GM18498 (cell line): ENCODE measurements at regions not wholly inside any gene's neighbourhood (a gene's known extent, or its start where the extent isn't known, plus 50 kb on each side); places are given as distances from the start of the nearest gene placed in this dataset.

ENCODE experiments used
- ATAC-seq: cut with Tn5 transposase; IDR thresholded peaks from one replicate; pipeline ENCODE4 v1.9.1; 2021; ENCODE audit warnings: mild to moderate bottlenecking, moderate library complexity; ENCODE audit not compliant: unreplicated experiment

GRCh38 chr3:66797889-66798560 lies 200.1 kb upstream of the KBTBD8 start:
- ATAC-seq, result no peak

GRCh38 chr3:66800941-66801545 lies 197.1 kb upstream of the KBTBD8 start:
- no peak for ATAC-seq

DNA sequence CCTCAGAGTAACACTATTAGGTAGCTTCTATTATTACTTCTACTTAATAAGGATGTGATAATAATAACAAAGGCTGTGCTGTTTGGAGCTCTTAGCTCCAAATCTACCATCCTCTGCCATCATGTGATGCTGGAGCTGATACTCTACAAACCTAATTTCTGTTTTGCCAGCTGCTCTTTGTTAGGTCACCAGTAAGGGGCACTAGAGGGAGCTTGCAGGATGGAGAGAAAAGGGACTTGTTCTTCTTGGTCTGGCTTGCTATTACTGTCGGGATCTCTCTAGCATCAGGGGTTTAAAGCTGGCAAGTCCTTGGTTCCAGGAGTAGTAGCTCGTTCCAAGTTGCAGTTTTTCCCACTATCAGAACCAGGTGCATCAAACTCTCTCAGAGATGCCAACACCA lies 194.9 kb upstream of the KBTBD8 start:
- no peak for ATAC-seq

- ATAC-seq, result no peak
Observed at GRCh38 chr3:66803721-66804695, 194.1 kb upstream of the KBTBD8 start.

DNA sequence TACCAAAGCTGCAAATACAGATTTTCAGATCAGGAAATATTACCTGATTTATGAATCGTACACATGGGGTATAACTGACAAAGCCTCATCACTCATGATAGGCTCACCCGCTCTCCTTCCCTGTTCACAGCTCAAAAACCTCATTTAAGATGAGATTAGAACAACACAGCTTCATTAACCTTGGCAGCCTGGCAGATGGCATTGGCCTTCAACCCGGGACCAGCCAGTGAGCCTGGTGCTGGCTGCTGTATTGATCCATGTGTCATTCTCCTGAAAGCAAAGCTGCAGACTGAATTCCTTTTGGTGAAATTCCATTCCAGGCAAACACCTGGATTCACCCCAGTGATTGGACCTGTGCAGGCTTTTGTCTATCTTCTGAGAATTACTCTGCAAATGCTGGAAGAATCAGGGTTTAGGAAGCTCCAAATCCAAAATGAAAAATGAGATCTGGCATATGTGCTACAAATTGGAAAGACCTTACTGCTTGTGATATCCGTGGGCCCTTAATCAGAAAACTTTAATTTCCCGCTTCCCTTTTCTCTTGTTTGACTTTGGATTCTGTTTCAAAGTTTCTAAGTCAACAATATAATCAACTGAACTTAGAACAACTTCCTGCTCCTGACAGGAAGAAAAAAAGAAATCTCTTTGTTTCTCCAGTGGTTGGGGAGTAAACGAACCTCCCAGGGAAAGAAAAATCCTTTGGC lies 189.1 kb upstream of the KBTBD8 start:
- ATAC-seq, result no peak

DNA sequence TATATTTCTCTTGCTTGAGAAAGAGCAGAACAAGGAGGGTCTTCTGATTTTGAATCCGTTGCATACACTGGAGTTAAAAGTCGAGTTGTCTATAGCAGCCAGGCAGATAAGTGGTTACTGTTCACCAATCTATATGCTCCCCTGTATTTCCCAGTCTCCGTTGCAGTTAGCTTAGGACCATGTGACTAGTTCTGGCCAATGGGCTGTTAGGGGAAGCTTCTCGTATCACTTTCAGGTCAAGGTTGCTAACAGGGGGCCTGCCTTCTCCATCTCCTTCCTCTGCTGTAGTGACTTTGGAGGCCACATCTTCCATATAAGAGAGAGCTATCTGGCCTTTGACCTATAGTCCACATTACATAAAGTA lies 188.5 kb upstream of the KBTBD8 start:
- ATAC-seq, result no peak

DNA sequence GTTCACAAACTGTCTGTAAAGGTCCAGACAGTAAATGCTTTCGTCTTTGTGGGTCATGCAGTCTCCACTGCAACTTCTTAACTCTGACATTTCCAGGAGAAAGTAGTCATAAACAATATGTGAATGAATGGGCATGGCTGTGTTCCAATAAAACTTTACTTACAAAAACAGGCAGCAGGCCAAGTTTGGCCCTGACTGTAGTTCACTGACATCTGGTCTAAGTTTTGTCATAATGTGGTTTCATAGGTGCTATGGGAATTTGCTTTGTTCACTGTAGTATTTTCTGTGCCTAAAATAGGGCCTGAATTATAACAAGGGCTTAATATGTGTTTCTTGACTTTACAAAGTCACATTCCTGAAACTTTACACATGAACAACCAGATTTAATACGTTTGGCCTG lies 186.0 kb upstream of the KBTBD8 start:
- no peak for ATAC-seq

DNA sequence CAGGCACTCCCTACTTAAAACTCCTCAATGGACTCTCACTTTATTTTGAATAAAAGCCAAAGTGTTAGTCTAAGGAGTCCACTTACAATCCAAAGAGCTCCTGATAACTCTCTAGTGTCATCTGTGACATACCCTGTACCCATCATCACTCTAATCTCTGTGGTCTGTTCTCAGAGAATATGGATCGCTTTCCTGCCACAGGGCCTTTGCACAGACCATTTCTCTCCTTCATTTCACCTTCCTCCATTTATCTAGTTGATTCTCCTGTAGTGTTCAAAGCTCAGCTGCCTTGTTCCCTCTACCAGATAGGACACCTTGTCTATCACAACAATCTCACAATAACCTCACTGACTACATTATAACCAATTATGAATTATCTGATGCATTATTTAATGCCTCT lies 185.4 kb upstream of the KBTBD8 start:
- ATAC-seq, result no peak

DNA sequence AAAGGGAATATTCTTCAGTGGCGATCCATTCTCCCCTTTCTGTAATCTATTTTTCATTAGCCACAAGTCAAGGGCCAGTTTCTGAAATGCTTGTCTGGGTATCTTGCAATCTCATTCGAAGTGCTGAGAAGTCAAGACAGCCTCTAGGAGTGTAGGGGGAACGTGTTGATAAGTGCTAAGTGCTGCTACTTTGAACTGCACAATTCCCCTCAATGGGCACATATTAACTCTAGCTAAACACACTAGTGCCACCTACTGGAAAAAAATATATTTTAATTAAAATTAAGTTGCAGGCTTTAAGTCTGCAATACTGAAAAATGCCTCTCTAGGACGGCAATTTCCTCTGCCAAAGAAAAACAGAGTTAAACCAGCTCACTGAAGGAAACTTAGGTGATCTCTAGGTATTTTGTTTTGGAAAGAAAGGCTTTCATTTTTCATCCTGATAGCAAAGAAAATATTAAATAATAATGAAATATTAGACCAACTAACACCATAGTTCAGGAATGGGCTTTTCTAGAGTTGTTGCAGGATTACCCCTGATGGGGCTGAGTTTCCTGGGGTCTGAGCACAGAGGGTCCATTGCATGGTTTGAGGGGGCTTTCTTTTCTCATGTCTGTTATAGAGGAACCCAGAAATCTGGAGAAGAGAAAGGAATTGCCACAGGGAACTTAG lies 181.9 kb upstream of the KBTBD8 start:
- ATAC-seq, result peak; percentile 69

DNA sequence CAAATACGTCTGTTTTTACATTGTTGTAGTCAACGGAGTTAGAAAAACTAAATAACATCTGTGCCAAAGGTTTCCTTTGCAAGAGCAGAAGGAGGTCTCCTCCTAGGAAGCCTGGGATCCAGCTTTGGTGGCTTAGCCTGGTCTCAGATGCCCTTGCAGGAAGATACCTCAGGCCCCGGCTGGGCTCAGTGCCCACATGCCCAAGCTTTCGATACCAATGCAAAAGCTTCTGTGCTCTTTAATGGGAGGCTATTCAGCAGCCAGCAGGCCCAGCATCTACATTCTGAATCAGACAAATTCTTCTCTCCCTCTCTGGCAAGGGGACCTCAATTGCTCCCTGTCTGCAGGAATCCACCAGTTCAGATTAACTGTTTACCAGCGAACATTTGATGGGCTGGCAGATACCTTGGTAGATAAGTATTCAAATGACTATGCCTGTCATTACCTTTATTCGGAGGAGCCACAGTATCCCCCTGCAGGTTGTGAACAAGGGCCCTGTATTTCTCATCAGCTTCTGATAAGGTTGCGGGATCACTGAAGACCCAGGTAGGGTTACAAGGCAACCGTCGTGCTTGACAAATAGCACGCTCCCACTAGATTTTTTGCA lies 180.1 kb upstream of the KBTBD8 start:
- ATAC-seq, result no peak

DNA sequence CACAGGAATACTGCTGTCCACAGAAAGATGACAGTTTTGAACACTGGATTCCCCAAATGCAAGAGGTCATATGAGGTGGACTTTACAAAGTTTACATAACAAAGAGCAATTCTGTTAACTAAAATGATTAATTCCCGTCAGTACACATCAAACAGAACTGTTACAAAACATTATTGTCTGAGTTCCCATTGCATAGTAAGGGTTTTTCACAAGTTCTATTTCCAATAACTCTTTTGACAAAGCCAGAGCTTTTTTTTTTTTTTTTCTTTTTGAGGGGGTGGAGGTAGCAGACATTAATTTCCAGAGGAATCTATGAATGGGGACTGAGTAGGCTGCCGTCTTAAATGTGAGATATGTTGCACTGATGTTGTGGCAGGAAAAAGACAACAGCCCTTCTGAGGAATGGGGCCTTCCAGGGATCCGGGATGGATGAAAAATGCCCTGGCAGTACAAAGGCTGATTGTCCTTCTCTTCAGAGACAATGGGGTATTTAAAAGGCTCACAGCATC lies 178.1 kb upstream of the KBTBD8 start:
- ATAC-seq, result no peak

GRCh38 chr3:66822186-66823008 lies 175.7 kb upstream of the KBTBD8 start:
- peak; percentile 96 for ATAC-seq

DNA sequence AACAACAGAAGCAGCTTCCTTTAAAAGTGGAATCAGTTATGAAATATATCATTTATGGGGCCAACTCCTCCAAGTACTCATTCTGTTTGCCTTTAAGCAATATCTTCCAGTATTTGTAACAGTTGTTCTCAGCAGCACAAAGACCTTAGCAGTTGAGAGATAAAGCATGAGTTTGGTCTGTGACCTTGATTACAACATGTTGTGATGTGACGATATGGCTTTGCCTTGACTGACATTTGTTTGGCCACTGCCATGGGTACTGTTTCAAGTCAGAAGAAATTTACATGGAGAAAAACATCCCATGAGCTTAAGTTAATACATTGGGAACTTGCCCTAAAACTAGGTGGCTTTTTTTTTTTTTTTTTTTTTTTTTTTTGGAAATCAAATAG lies 175.1 kb upstream of the KBTBD8 start:
- ATAC-seq, result no peak

DNA sequence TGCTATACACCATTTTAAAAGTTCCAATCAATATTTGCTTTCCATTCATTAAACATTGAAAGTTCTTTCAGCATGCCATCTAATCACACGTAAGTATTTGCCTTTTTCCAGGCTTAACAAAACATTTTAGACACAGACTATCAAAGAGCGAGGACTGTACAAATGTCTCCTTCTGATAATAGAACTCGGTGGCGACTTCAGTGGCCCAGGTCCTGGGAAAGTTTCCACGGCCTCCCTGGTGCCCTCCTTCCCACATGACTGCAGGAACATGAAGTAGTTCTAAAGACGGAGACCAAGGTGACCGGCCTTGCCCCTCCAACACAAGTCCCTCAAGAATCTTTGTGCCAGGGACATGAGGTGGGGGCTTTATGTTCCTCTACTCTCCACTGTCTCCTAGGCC lies 174.6 kb upstream of the KBTBD8 start:
- no peak for ATAC-seq

DNA sequence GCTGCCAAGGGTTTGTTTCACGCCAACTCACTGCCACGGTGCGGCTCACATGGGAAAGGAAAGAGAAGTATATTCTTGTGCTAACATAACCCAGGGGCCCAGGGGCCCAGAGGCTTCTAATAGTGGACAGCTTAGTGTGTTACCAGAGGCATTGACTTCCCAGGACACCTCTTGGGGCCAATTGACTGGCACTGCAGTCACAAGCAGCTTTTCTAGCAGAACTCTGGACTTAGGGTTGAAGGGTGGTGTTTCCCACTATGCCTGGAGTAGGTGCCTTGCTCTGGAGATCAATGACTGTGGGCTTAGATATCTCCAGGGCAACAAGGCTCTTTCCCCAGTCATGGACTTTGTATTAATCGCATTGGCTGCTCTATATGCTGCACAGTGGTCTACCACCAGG lies 172.7 kb upstream of the KBTBD8 start:
- no peak for ATAC-seq

DNA sequence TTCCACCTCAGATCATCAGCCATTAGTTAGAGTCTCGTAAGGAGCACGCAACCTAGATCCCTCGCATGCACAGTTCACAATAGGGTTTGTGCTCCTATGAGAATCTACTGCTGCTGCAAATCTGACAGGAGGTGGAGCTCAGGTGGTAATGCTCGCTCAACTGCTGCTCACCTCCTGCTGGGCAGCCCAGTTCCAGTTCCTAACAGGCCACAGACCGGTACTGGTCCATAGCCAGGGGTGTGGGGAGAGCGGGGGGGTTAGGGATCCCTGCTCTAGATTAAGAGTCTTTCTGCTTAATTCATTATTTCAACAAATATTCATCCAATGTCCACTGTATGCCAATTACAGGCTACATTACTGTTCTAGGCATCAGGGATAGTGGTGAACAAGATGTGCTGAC lies 170.4 kb upstream of the KBTBD8 start:
- no peak for ATAC-seq

- ATAC-seq, result no peak
Observed at GRCh38 chr3:66828303-66828702, 169.8 kb upstream of the KBTBD8 start.

DNA sequence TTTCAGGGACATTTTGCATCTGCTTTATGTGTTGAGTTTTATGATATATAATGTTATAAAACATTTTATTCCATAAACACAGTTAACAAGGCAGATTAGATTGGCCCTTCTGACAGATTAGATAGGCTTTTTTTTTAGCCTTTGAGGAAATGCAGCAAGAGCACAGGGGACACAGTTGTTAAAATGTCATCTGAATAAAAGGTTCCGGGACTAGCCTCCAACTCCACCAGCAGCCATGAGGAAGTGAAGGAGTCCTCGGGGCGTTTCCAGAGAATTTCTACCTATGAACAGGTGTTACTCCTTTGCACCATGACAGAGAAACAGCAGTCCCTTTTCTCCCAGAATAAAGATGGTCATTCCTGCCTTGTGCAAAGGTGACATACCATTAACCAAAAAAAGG lies 167.8 kb upstream of the KBTBD8 start:
- ATAC-seq, result no peak

DNA sequence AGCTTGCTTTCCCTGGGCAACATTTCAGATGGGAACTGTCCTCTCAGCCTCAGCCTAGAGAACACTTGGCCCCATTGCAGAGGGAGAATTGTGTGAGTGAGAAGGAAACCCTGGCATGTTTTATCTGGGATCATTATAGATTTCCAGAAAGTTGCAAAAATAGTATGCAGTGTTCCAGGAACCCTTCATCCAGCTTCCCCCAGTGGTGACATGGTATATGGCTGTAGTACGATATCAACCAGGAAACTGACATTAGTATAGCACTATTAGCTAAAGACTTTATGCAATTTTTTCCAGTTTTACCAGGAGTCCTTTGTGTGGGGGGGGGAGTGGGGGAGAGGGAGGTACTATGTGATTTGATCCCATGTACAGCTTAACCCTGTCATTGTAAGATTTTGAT lies 166.2 kb upstream of the KBTBD8 start:
- no peak for ATAC-seq
